Trophoblast cell (in vitro differentiated cells and primary cell): ENCODE measurements at regions not wholly inside any gene's neighbourhood (a gene's known extent, or its start where the extent isn't known, plus 50 kb on each side); places are given as distances from the start of the nearest gene placed in this dataset.
A peak's percentile ranks its signal among the peaks of the same experiment; 100 is the strongest.

Experiments used
- DNase-seq, 2 donors: peaks; one replicate each; pipeline ENCODE4 v3.0.0-alpha.2; 2016
- H2AFZ ChIP-seq: 2 replicates; pipeline ENCODE4 v1.6.1; 2013; ENCODE audit warnings: low read length, moderate library complexity, mild to moderate bottlenecking; ENCODE audit not compliant: insufficient read depth, poor library complexity
- H2AK5ac ChIP-seq: 2 replicates; pipeline ENCODE4 v1.6.1; 2013; ENCODE audit warnings: mild to moderate bottlenecking, low read length
- H2BK120ac ChIP-seq: 2 replicates; pipeline ENCODE4 v1.6.1; 2013; ENCODE audit warnings: low read length, mild to moderate bottlenecking, moderate library complexity; ENCODE audit not compliant: insufficient read depth, poor library complexity
- H2BK12ac ChIP-seq: 2 replicates; pipeline ENCODE4 v1.6.1; 2013; ENCODE audit warnings: mild to moderate bottlenecking, low read length, moderate library complexity
- H2BK5ac ChIP-seq: 2 replicates; pipeline ENCODE4 v1.6.1; 2013; ENCODE audit warnings: low read length, low read depth, moderate library complexity, mild to moderate bottlenecking; ENCODE audit not compliant: poor library complexity
- H3K14ac ChIP-seq: 2 replicates; pipeline ENCODE4 v1.6.1; 2013; ENCODE audit warnings: mild to moderate bottlenecking, low read length
- H3K18ac ChIP-seq: 2 replicates; pipeline ENCODE4 v1.6.1; 2013; ENCODE audit warnings: mild to moderate bottlenecking, low read length
- H3K23ac ChIP-seq: 2 replicates; pipeline ENCODE4 v1.6.1; 2013; ENCODE audit warnings: low read length
- H3K27ac ChIP-seq: 2 replicates; pipeline ENCODE4 v1.5.1; 2013; ENCODE audit warnings: low read depth, mild to moderate bottlenecking, inconsistent platforms, low read length, moderate library complexity
- H3K27me3 ChIP-seq: 2 replicates; pipeline ENCODE4 v1.6.1; 2013; ENCODE audit warnings: inconsistent platforms, mild to moderate bottlenecking, low read length, moderate library complexity; ENCODE audit not compliant: insufficient read depth
- H3K36me3 ChIP-seq, 2 experiments: 1 replicate in 1 of 2; 2 replicates in 1 of 2; pipeline ENCODE4 v1.6.1; 2013; ENCODE audit warnings: low read length in 2 of 2, mild to moderate bottlenecking in 2 of 2, moderate library complexity in 1 of 2; ENCODE audit not compliant: insufficient read depth in 2 of 2, control insufficient read depth in 1 of 2
- H3K4ac ChIP-seq: 2 replicates; pipeline ENCODE4 v1.6.1; 2013; ENCODE audit warnings: low read depth, mild to moderate bottlenecking, low read length, moderate library complexity
- H3K4me1 ChIP-seq, 2 experiments: 1 replicate in 1 of 2; 2 replicates in 1 of 2; pipeline ENCODE4 v1.6.1; 2013; ENCODE audit warnings: low read length in 2 of 2, mild to moderate bottlenecking in 2 of 2, moderate library complexity in 1 of 2; ENCODE audit not compliant: insufficient read depth in 2 of 2, control insufficient read depth in 1 of 2
- H3K4me2 ChIP-seq: 2 replicates; pipeline ENCODE4 v1.6.1; 2013; ENCODE audit warnings: inconsistent platforms, mild to moderate bottlenecking, low read length, moderate library complexity
- H3K4me3 ChIP-seq: 2 replicates; pipeline ENCODE4 v1.5.1; 2013; ENCODE audit warnings: mild to moderate bottlenecking, low read depth, low read length, inconsistent platforms
- H3K79me1 ChIP-seq: one replicate; pipeline ENCODE4 v1.6.1; 2013; ENCODE audit warnings: low read length
- H3K79me2 ChIP-seq: 2 replicates; pipeline ENCODE4 v1.6.1; 2013; ENCODE audit warnings: low read length, mild to moderate bottlenecking; ENCODE audit not compliant: control insufficient read depth, insufficient read depth, poor library complexity
- H3K9ac ChIP-seq: 2 replicates; pipeline ENCODE4 v1.6.1; 2013; ENCODE audit warnings: mild to moderate bottlenecking, low read length
- H3K9me3 ChIP-seq: 2 replicates; pipeline ENCODE4 v1.6.1; 2013; ENCODE audit warnings: low read depth, mild to moderate bottlenecking, control low read depth, inconsistent platforms, low read length; ENCODE audit not compliant: insufficient read depth
- H4K12ac ChIP-seq: 2 replicates; pipeline ENCODE4 v1.6.1; 2013; ENCODE audit warnings: low read depth, mild to moderate bottlenecking, low read length, moderate library complexity
- H4K8ac ChIP-seq: 2 replicates; pipeline ENCODE4 v1.6.1; 2013; ENCODE audit warnings: low read depth, mild to moderate bottlenecking, low read length, moderate library complexity
- H4K91ac ChIP-seq: one replicate; pipeline ENCODE4 v1.6.1; 2013; ENCODE audit warnings: low read depth, mild to moderate bottlenecking, low read length, moderate library complexity
- WGBS: extraction: QIAGEN DNeasy Blood & Tissue Kit; methylation state at CpG from one replicate; pipeline ENCODE4 v1.1.7; 2013; ENCODE audit warnings: missing lambda C conversion rate; ENCODE audit not compliant: insufficient read length, insufficient coverage; ENCODE audit errors: extremely low coverage; 5-methylcytosine and 5-hydroxymethylcytosine counted together

DNA sequence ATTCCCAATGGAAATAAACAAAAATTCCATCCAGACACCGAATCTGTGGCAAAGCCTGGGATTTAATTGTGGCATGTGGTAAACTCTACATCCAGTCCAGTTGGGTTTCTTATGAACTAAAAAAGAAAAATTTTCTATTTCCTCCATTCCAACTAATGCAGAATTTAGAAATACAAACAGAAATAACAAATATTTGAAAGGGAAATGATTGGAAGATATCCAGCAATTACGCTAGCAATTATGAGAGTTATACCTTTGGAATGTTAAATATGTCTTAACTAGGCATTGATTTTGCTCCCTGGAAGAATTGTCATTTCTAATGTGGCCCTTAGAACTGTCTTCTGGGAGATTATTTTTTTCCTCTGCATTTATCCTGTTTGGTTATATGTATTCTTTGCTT is 421.4 kb upstream of the KLHL1 start:
- H3K9me3 ChIP-seq = no peaks in the 10 kb centered on the region
- no peak overlapping the region for H3K14ac ChIP-seq
- H4K91ac ChIP-seq = no peak overlapping the region
- no peak overlapping the region for H3K9ac ChIP-seq
- H2AFZ ChIP-seq = no peak overlapping the region
- no peaks in the 10 kb centered on the region for H3K4me1 ChIP-seq
- H2BK5ac ChIP-seq = no peak overlapping the region
- H4K12ac ChIP-seq = no peak overlapping the region
- H3K4ac ChIP-seq = no peak overlapping the region
- no peak overlapping the region for H2BK12ac ChIP-seq
- H3K79me1 ChIP-seq = no peaks in the 10 kb centered on the region
- no peak overlapping the region for H3K18ac ChIP-seq
- WGBS = no CpG with 5 or more reads among the region's 2 CpGs
- no peaks in the 10 kb centered on the region for H3K36me3 ChIP-seq
- H2BK120ac ChIP-seq = no peak overlapping the region
- no peak overlapping the region for H3K4me2 ChIP-seq
- peak in 1 of 2 donors; percentile 15 for DNase-seq
- H3K4me3 ChIP-seq = no peak overlapping the region
- no peaks in the 10 kb centered on the region for H3K27me3 ChIP-seq
- H2AK5ac ChIP-seq = no peak overlapping the region
- H3K23ac ChIP-seq = no peak overlapping the region
- H4K8ac ChIP-seq = no peak overlapping the region
- H3K79me2 ChIP-seq = no peaks in the 10 kb centered on the region
- no peak overlapping the region for H3K27ac ChIP-seq

DNA sequence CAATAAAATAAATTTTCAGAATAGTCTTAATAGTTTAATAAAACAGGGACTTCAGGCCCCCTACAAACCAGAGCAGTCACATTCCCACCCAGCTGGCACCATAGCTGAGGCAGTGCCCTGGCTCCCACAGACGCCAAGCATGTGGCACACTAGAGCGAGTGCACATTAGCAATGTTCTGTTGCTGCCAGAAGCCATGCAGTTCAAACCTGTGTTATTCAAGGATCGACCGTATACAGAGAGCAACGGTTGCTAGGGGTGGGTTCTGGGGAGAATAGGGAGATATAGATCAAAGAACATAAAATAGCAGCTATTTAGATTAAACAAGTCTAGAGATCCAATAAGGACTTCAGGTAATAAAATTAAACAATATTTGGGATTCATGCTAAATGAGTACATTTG is 419.3 kb upstream of the KLHL1 start:
- no peaks in the 10 kb centered on the region for H3K9me3 ChIP-seq

DNA sequence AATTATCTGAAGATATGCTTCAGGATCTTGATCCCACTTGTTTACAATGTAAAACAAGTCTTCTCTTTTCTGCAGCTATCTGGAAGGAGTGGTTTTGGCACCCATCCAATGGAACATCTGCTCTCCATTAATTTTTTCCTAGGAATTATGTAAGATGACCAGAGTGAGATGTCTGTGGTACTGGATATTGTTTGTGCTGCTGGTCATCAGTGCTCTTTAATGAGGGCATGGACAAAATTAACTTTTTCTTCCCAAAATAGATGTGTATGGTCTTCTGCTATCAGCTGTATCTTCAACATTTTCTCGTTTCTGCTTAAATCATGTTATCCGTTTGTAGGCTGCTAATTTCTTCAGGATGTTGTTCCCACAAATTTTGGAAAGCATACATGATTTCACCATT is 415.4 kb upstream of the KLHL1 start:
- no peak overlapping the region for H2AFZ ChIP-seq
- H3K23ac ChIP-seq = no peak overlapping the region
- H4K91ac ChIP-seq = no peak overlapping the region
- no peak overlapping the region for H2BK12ac ChIP-seq
- H4K12ac ChIP-seq = no peak overlapping the region
- no peaks in the 10 kb centered on the region for H3K9me3 ChIP-seq
- H3K18ac ChIP-seq = no peak overlapping the region
- no peak overlapping the region for H4K8ac ChIP-seq
- H3K4me1 ChIP-seq = no peaks in the 10 kb centered on the region
- H3K27ac ChIP-seq = no peak overlapping the region
- H2AK5ac ChIP-seq = no peak overlapping the region
- WGBS = no CpG with 5 or more reads among the region's 2 CpGs
- DNase-seq = no peak
- no peak overlapping the region for H3K4me2 ChIP-seq
- no peaks in the 10 kb centered on the region for H3K27me3 ChIP-seq
- H2BK5ac ChIP-seq = no peak overlapping the region
- H3K79me1 ChIP-seq = no peaks in the 10 kb centered on the region
- H2BK120ac ChIP-seq = no peak overlapping the region
- H3K79me2 ChIP-seq = no peaks in the 10 kb centered on the region
- no peak overlapping the region for H3K4me3 ChIP-seq
- no peak overlapping the region for H3K9ac ChIP-seq
- no peak overlapping the region for H3K4ac ChIP-seq
- no peak overlapping the region for H3K14ac ChIP-seq
- H3K36me3 ChIP-seq = no peaks in the 10 kb centered on the region

More for the DNA sequence above, 419.3 kb upstream of the KLHL1 start:
- no peaks in the 10 kb centered on the region for H3K4me1 ChIP-seq
- no peak overlapping the region for H3K14ac ChIP-seq
- H3K79me2 ChIP-seq = no peaks in the 10 kb centered on the region
- no CpG with 5 or more reads among the region's 5 CpGs for WGBS
- H2AK5ac ChIP-seq = no peak overlapping the region
- no peaks in the 10 kb centered on the region for H3K27me3 ChIP-seq
- no peaks in the 10 kb centered on the region for H3K36me3 ChIP-seq
- H3K9ac ChIP-seq = no peak overlapping the region
- H3K4me2 ChIP-seq = no peak overlapping the region
- H3K23ac ChIP-seq = no peak overlapping the region
- H3K27ac ChIP-seq = no peak overlapping the region
- no peak overlapping the region for H4K8ac ChIP-seq
- H4K91ac ChIP-seq = no peak overlapping the region
- H3K4me3 ChIP-seq = no peak overlapping the region
- H2BK120ac ChIP-seq = no peak overlapping the region
- DNase-seq = no peak
- no peak overlapping the region for H3K4ac ChIP-seq
- no peak overlapping the region for H2BK5ac ChIP-seq
- H3K18ac ChIP-seq = no peak overlapping the region
- H2AFZ ChIP-seq = no peak overlapping the region
- no peaks in the 10 kb centered on the region for H3K79me1 ChIP-seq
- no peak overlapping the region for H2BK12ac ChIP-seq
- H4K12ac ChIP-seq = no peak overlapping the region

DNA sequence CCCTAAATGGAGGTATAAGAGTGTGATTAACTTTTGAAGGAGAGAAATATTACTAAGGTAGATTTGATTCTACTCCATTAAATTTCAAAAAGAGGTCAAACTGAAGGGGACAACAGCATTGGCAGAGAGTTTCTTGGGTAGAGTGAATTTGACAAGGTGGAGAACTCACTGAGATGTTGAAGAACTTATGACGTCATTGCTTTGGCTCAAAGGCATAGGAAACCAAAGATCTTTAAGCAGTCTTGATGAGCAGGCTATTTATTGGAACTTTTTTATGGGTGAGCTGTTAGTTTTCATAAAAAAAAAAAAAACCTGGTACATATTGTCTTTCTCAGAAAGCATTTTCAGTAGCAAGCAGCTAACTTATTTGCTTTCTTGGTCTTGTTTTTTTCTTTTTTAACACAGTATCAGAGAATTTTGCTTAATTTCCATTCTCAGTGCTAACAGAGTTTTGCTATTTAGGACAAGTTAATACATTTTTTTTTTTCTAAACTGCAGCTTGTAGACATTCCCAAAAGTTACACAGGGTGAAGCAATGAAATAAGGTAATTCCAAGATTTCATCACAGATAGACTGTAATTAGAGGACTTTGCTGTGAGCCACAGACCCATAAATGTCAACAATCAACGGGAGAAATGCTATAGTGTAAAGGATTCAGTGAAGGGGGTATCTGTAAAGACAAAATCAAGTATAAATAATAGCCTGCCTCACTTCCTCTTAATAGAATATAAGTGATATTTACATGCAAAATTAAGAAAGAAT is 412.2 kb upstream of the KLHL1 start:
- Histone ChIP-seq H2BK5ac (no peak overlapping the region), H3K4me3 (no peak overlapping the region), H3K4me1 (no peaks in the 10 kb centered on the region), H2BK120ac (no peak overlapping the region), H4K12ac (no peak overlapping the region), H3K9me3 (no peaks in the 10 kb centered on the region), H4K91ac (no peak overlapping the region), H3K79me2 (no peaks in the 10 kb centered on the region), H2BK12ac (no peak overlapping the region), H3K14ac (no peak overlapping the region), H3K4ac (no peak overlapping the region), H3K4me2 (no peak overlapping the region), H3K27me3 (no peaks in the 10 kb centered on the region), H3K18ac (no peak overlapping the region), H2AK5ac (no peak overlapping the region), H3K36me3 (no peaks in the 10 kb centered on the region), H3K9ac (no peak overlapping the region), H4K8ac (no peak overlapping the region), H3K23ac (no peak overlapping the region), H2AFZ (no peak overlapping the region), H3K27ac (no peak overlapping the region), H3K79me1 (no peaks in the 10 kb centered on the region)
- no CpG with 5 or more reads among the region's 2 CpGs for WGBS
- DNase-seq = no peak
